GM12874 (cell line): ENCODE measurements at regions not wholly inside any gene's neighbourhood (a gene's known extent, or its start where the extent isn't known, plus 50 kb on each side); places are given as distances from the start of the nearest gene placed in this dataset.

Experiments
- CTCF ChIP-seq: IDR thresholded peaks from 2 replicates; pipeline ENCODE4 v1.5.1; 2011; ENCODE audit warnings: low read depth, mild to moderate bottlenecking, control low read depth, low read length, moderate library complexity; ENCODE audit not compliant: insufficient read depth

- no peak for TF ChIP-seq CTCF
Observed at GRCh38 chr6:125546841-125547251, 202.6 kb upstream of the HEY2 start.

- no peak for TF ChIP-seq CTCF
Observed at GRCh38 chr6:125547381-125547780, 202.1 kb upstream of the HEY2 start.

- TF ChIP-seq CTCF = no peak
Observed at GRCh38 chr6:125549202-125549884, 200.1 kb upstream of the HEY2 start.

- no peak for TF ChIP-seq CTCF
Observed at GRCh38 chr6:125550892-125551291, 198.5 kb upstream of the HEY2 start.

GRCh38 chr6:125552819-125553218, 196.6 kb upstream of the HEY2 start:
- TF ChIP-seq CTCF = no peak

GRCh38 chr6:125554456-125554855, 195.0 kb upstream of the HEY2 start:
- TF ChIP-seq CTCF = no peak

GRCh38 chr6:125558241-125558843, 191.1 kb upstream of the HEY2 start:
- TF ChIP-seq CTCF = no peak
